ENCODE measurements at regions not wholly inside any gene's neighbourhood (a gene's known extent, or its start where the extent isn't known, plus 50 kb on each side); places are given as distances from the start of the nearest gene placed in this dataset.
"Not testable (repeated sequence)": the region's sequence is repeated elsewhere in the genome, so short reads cannot be mapped to it uniquely, and the experiment has no call there.

GRCh38 chr2:62654876-62655359 lies 50.6 kb upstream of the EHBP1 start:
- no peak for DNase-seq (ENCODE audit: low read depth)

GRCh38 chr2:62654423-62654791 lies 51.1 kb upstream of the EHBP1 start:
- peak; percentile 24 for DNase-seq (ENCODE audit: low read depth)

GRCh38 chr2:62653582-62654422 lies 51.7 kb upstream of the EHBP1 start:
- DNase-seq (ENCODE audit: low read depth), result no peak

GRCh38 chr2:62649087-62649486 lies 56.4 kb upstream of the EHBP1 start:
- DNase-seq (ENCODE audit: low read depth), result not testable (repeated sequence)

- DNase-seq (ENCODE audit: low read depth), result no peak
These were observed 62.4 kb upstream of the EHBP1 start for GRCh38 chr2:62643100-62643471.

GRCh38 chr2:62642429-62643099 lies 62.9 kb upstream of the EHBP1 start:
- no peak for DNase-seq (ENCODE audit: low read depth)

GRCh38 chr2:62641936-62642335 lies 63.6 kb upstream of the EHBP1 start:
- DNase-seq (ENCODE audit: low read depth), result no peak

GRCh38 chr2:62641410-62641843 lies 64.1 kb upstream of the EHBP1 start:
- no peak for DNase-seq (ENCODE audit: low read depth)

- no peak for DNase-seq (ENCODE audit: low read depth)
These were observed 74.1 kb upstream of the EHBP1 start for GRCh38 chr2:62631160-62632085.

GRCh38 chr2:62630206-62630605 lies 75.3 kb upstream of the EHBP1 start:
- DNase-seq (ENCODE audit: low read depth), result not testable (repeated sequence)

GRCh38 chr2:62629310-62629709 lies 76.2 kb upstream of the EHBP1 start:
- DNase-seq (ENCODE audit: low read depth), result not testable (repeated sequence)

GRCh38 chr2:62627667-62628066 lies 77.8 kb upstream of the EHBP1 start:
- DNase-seq (ENCODE audit: low read depth), result no peak

- DNase-seq (ENCODE audit: low read depth), result no peak
These were observed 80.7 kb upstream of the EHBP1 start for GRCh38 chr2:62624855-62625254.

- not testable (repeated sequence) for DNase-seq (ENCODE audit: low read depth)
These were observed 89.0 kb upstream of the EHBP1 start for GRCh38 chr2:62616486-62616885.

- DNase-seq (ENCODE audit: low read depth), result no peak
These were observed 93.7 kb upstream of the EHBP1 start for GRCh38 chr2:62611854-62612253.

GRCh38 chr2:62605471-62605870 lies 99.5 kb upstream of the TMEM17 start:
- not testable (repeated sequence) for DNase-seq (ENCODE audit: low read depth)

GRCh38 chr2:62604336-62604735 lies 98.3 kb upstream of the TMEM17 start:
- DNase-seq (ENCODE audit: low read depth), result no peak

GRCh38 chr2:62603154-62603712 lies 97.2 kb upstream of the TMEM17 start:
- no peak for DNase-seq (ENCODE audit: low read depth)

GRCh38 chr2:62599674-62600410 lies 93.8 kb upstream of the TMEM17 start:
- not testable (repeated sequence) for DNase-seq (ENCODE audit: low read depth)

GRCh38 chr2:62597323-62597722 lies 91.3 kb upstream of the TMEM17 start:
- DNase-seq (ENCODE audit: low read depth), result no peak

Measured in myocyte (in vitro differentiated cells).